GM23338 (cell line): ENCODE measurements at regions not wholly inside any gene's neighbourhood (a gene's known extent, or its start where the extent isn't known, plus 50 kb on each side); places are given as distances from the start of the nearest gene placed in this dataset.

Experiments
- ATAC-seq: fragments of 200-7000 bp; cut with Tn5 transposase; 3 replicates; pipeline ENCODE4 v1.9.1; 2020
- DNase-seq: peaks from one replicate; pipeline ENCODE4 v3.0.0-alpha.2; 2015; ENCODE audit warnings: low spot score
- H2AFZ ChIP-seq: fragments of 200-600 bp; sonication (generic); 2 replicates; pipeline ENCODE4 v1.8.0; 2016; ENCODE audit warnings: antibody characterized with exemption, mild to moderate bottlenecking, moderate library complexity
- H3F3A ChIP-seq: fragments of 200-600 bp; sonication (generic); replicated peaks from 2 replicates; pipeline ENCODE4 v1.8.0; 2017; ENCODE audit warnings: antibody characterized with exemption, mixed run types, low read depth
- H3K27ac ChIP-seq: fragments of 200-600 bp; sonication (generic); 2 replicates; pipeline ENCODE4 v1.6.1; 2016; ENCODE audit warnings: low read depth
- H3K27me3 ChIP-seq: fragments of 200-600 bp; sonication (generic); 2 replicates; pipeline ENCODE4 v1.8.0; 2016; ENCODE audit warnings: mild to moderate bottlenecking, mixed run types, moderate library complexity; ENCODE audit not compliant: insufficient read depth
- H3K36me3 ChIP-seq: fragments of 200-600 bp; sonication (generic); 2 replicates; pipeline ENCODE4 v1.8.0; 2016; ENCODE audit warnings: mild to moderate bottlenecking; ENCODE audit not compliant: insufficient read depth
- H3K4me1 ChIP-seq: fragments of 200-600 bp; sonication (generic); 2 replicates; pipeline ENCODE4 v1.8.0; 2016; ENCODE audit warnings: mild to moderate bottlenecking, moderate library complexity; ENCODE audit not compliant: insufficient read depth
- H3K4me2 ChIP-seq: fragments of 200-600 bp; sonication (generic); 2 replicates; pipeline ENCODE4 v1.7.1; 2017; ENCODE audit warnings: mixed run types
- H3K4me3 ChIP-seq: fragments of 200-600 bp; sonication (generic); 2 replicates; pipeline ENCODE4 v1.6.1; 2016; ENCODE audit warnings: mixed run types
- H3K79me2 ChIP-seq: fragments of 200-600 bp; sonication (generic); replicated peaks from 2 replicates; pipeline ENCODE4 v1.8.0; 2017; ENCODE audit warnings: mild to moderate bottlenecking; ENCODE audit not compliant: insufficient read depth
- H3K9me2 ChIP-seq: fragments of 200-600 bp; sonication (generic); 2 replicates; pipeline ENCODE4 v1.8.0; 2017; ENCODE audit not compliant: insufficient read depth
- H4K20me1 ChIP-seq: fragments of 200-600 bp; sonication (generic); replicated peaks from 2 replicates; pipeline ENCODE4 v1.8.0; 2017; ENCODE audit warnings: mild to moderate bottlenecking; ENCODE audit not compliant: insufficient read depth
- H3K27ac Mint-ChIP-seq: 2 replicates; pipeline ENCODE4 v1.8.0; 2020; ENCODE audit warnings: inconsistent platforms, mild to moderate bottlenecking, moderate library complexity, mixed read lengths
- H3K27me3 Mint-ChIP-seq: 3 replicates; pipeline ENCODE4 v1.8.0; 2022; ENCODE audit warnings: low read depth, mild to moderate bottlenecking, moderate library complexity, mixed read lengths, inconsistent platforms; ENCODE audit not compliant: insufficient read depth, poor library complexity
- H3K36me3 Mint-ChIP-seq: 3 replicates; pipeline ENCODE4 v1.8.0; 2021; ENCODE audit warnings: low read depth, mild to moderate bottlenecking, inconsistent platforms, moderate library complexity, mixed read lengths
- H3K4me1 Mint-ChIP-seq: 3 replicates; pipeline ENCODE4 v1.8.0; 2020; ENCODE audit warnings: mild to moderate bottlenecking, inconsistent platforms, mixed read lengths
- H3K4me3 Mint-ChIP-seq: 3 replicates; pipeline ENCODE4 v1.8.0; 2021; ENCODE audit warnings: moderate library complexity, mild to moderate bottlenecking, inconsistent platforms, mixed read lengths
- H3K9me3 Mint-ChIP-seq: 3 replicates; pipeline ENCODE4 v1.8.0; 2020; ENCODE audit warnings: moderate library complexity, mild to moderate bottlenecking, inconsistent platforms, mixed read lengths
- JUNB ChIP-seq: IDR thresholded peaks from one replicate; pipeline ENCODE4 v1.6.1; 2016; ENCODE audit warnings: antibody characterized with exemption; ENCODE audit not compliant: unreplicated experiment
- NANOG ChIP-seq: IDR thresholded peaks from 2 replicates; pipeline ENCODE4 v1.6.1; 2016; ENCODE audit warnings: antibody characterized with exemption, borderline replicate concordance
- STAT1 ChIP-seq: IDR thresholded peaks from one replicate; pipeline ENCODE4 v1.6.1; 2016; ENCODE audit warnings: antibody characterized with exemption; ENCODE audit not compliant: unreplicated experiment
- TF ChIP-seq, protein P1 (sequence below): fragments of 250-450 bp; sonication (Bioruptor Pico); IDR thresholded peaks from 2 replicates; pipeline ENCODE4 v1.5.0; 2020; ENCODE audit warnings: mild to moderate bottlenecking, moderate library complexity
- TF ChIP-seq, protein P2 (sequence below): IDR thresholded peaks from 2 replicates; pipeline ENCODE4 v1.6.1; 2016; ENCODE audit warnings: antibody characterized with exemption

DNA sequence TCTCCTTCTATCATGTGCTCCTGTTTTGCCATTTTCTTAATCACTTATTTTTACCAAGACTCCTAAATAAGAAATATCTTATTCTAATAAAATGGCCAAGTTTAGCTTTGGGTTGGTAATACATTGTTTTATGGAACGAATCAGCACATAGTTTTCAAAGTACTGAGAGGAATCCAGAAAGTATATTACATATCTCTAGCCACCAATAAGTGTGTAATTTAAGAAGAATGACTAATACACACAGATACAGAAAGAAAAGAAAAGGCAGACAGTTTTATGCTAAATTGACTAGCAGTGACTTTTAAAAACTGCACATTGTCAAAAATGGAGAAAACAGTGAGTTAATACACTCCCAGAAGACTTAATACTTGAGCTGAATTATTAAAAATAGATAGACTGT, 167.0 kb upstream of the IL15 start:
- H3K4me1 Mint-ChIP-seq, result no peaks in the 10 kb centered on the region
- H3K36me3 Mint-ChIP-seq, result no peaks in the 10 kb centered on the region
- H3K27ac Mint-ChIP-seq, result no peak overlapping the region; the same call in 1 of the 2 replicates
- no peak overlapping the region for H3K4me2 ChIP-seq
- no peak overlapping the region for H3K4me3 ChIP-seq
- H3K4me3 Mint-ChIP-seq, result no peak overlapping the region
- no peaks in the 10 kb centered on the region for H3K27me3 Mint-ChIP-seq
- no peak overlapping the region for H3K27ac ChIP-seq
- no peak overlapping the region for H2AFZ ChIP-seq
- no peaks in the 10 kb centered on the region for H3K9me3 Mint-ChIP-seq
- H3K4me1 ChIP-seq, result no peaks in the 10 kb centered on the region
- DNase-seq, result no peak
- peaks cover 4% of the 10 kb centered on the region for H3K9me2 ChIP-seq
- no peaks in the 10 kb centered on the region for H3K36me3 ChIP-seq
- no peaks in the 10 kb centered on the region for H3F3A ChIP-seq
- no peaks in the 10 kb centered on the region for H3K27me3 ChIP-seq
- ATAC-seq, result no peak
- no peaks in the 10 kb centered on the region for H4K20me1 ChIP-seq
- TF ChIP-seq, protein P1, sequence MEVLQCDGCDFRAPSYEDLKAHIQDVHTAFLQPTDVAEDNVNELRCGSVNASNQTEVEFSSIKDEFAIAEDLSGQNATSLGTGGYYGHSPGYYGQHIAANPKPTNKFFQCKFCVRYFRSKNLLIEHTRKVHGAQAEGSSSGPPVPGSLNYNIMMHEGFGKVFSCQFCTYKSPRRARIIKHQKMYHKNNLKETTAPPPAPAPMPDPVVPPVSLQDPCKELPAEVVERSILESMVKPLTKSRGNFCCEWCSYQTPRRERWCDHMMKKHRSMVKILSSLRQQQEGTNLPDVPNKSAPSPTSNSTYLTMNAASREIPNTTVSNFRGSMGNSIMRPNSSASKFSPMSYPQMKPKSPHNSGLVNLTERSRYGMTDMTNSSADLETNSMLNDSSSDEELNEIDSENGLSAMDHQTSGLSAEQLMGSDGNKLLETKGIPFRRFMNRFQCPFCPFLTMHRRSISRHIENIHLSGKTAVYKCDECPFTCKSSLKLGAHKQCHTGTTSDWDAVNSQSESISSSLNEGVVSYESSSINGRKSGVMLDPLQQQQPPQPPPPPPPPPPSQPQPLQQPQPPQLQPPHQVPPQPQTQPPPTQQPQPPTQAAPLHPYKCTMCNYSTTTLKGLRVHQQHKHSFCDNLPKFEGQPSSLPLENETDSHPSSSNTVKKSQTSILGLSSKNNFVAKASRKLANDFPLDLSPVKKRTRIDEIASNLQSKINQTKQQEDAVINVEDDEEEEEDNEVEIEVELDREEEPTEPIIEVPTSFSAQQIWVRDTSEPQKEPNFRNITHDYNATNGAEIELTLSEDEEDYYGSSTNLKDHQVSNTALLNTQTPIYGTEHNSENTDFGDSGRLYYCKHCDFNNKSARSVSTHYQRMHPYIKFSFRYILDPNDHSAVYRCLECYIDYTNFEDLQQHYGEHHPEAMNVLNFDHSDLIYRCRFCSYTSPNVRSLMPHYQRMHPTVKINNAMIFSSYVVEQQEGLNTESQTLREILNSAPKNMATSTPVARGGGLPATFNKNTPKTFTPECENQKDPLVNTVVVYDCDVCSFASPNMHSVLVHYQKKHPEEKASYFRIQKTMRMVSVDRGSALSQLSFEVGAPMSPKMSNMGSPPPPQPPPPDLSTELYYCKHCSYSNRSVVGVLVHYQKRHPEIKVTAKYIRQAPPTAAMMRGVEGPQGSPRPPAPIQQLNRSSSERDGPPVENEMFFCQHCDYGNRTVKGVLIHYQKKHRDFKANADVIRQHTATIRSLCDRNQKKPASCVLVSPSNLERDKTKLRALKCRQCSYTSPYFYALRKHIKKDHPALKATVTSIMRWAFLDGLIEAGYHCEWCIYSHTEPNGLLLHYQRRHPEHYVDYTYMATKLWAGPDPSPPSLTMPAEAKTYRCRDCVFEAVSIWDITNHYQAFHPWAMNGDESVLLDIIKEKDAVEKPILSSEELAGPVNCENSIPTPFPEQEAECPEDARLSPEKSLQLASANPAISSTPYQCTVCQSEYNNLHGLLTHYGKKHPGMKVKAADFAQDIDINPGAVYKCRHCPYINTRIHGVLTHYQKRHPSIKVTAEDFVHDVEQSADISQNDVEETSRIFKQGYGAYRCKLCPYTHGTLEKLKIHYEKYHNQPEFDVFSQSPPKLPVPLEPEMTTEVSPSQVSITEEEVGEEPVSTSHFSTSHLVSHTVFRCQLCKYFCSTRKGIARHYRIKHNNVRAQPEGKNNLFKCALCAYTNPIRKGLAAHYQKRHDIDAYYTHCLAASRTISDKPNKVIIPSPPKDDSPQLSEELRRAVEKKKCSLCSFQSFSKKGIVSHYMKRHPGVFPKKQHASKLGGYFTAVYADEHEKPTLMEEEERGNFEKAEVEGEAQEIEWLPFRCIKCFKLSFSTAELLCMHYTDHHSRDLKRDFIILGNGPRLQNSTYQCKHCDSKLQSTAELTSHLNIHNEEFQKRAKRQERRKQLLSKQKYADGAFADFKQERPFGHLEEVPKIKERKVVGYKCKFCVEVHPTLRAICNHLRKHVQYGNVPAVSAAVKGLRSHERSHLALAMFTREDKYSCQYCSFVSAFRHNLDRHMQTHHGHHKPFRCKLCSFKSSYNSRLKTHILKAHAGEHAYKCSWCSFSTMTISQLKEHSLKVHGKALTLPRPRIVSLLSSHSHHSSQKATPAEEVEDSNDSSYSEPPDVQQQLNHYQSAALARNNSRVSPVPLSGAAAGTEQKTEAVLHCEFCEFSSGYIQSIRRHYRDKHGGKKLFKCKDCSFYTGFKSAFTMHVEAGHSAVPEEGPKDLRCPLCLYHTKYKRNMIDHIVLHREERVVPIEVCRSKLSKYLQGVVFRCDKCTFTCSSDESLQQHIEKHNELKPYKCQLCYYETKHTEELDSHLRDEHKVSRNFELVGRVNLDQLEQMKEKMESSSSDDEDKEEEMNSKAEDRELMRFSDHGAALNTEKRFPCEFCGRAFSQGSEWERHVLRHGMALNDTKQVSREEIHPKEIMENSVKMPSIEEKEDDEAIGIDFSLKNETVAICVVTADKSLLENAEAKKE (CRISPR knock-in tag), result no peak
- no peak for TF ChIP-seq NANOG
- no peak for TF ChIP-seq JUNB
- no peak for TF ChIP-seq STAT1
- TF ChIP-seq, protein P2, sequence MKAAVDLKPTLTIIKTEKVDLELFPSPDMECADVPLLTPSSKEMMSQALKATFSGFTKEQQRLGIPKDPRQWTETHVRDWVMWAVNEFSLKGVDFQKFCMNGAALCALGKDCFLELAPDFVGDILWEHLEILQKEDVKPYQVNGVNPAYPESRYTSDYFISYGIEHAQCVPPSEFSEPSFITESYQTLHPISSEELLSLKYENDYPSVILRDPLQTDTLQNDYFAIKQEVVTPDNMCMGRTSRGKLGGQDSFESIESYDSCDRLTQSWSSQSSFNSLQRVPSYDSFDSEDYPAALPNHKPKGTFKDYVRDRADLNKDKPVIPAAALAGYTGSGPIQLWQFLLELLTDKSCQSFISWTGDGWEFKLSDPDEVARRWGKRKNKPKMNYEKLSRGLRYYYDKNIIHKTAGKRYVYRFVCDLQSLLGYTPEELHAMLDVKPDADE, result no peak
- H3K79me2 ChIP-seq, result no peaks in the 10 kb centered on the region

DNA sequence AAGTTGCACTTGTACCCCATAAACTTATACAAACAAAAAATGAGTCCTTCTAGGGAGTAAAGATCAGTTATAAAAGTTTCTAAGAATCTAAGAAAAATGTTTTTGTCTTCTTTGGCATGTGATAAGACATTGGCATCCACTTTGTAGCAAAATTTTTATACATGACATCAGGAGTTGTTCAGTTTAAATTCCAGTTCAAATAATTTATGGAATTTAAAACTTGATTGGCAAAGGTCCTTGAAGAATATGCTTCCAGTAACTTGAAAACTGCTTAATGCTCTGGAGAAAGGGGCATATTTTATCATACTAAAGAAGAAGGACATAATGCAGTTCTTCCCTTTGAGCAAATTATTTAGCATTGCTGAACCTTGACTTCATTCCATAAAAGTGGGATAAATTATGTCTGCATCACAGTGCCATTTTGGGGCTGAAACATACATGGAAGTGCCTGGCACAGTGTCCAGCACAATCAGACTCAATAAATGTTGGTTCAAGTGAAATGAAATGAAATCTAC, 163.3 kb upstream of the IL15 start:
- no peaks in the 10 kb centered on the region for H3K36me3 ChIP-seq
- H3K4me2 ChIP-seq, result no peak overlapping the region
- H3K4me3 ChIP-seq, result no peak overlapping the region
- H3K27ac Mint-ChIP-seq, result no peak overlapping the region
- no peaks in the 10 kb centered on the region for H3K9me3 Mint-ChIP-seq
- no peaks in the 10 kb centered on the region for H3K4me1 Mint-ChIP-seq
- no peaks in the 10 kb centered on the region for H4K20me1 ChIP-seq
- no peaks in the 10 kb centered on the region for H3K27me3 ChIP-seq
- H2AFZ ChIP-seq, result no peak overlapping the region
- ATAC-seq (no peak), DNase-seq (no peak)
- H3K27ac ChIP-seq, result no peak overlapping the region
- no peaks in the 10 kb centered on the region; the same call in 1 of the 2 replicates for H3K9me2 ChIP-seq
- H3K79me2 ChIP-seq, result no peaks in the 10 kb centered on the region
- H3K36me3 Mint-ChIP-seq, result no peaks in the 10 kb centered on the region
- no peaks in the 10 kb centered on the region for H3K27me3 Mint-ChIP-seq
- no peaks in the 10 kb centered on the region for H3K4me1 ChIP-seq
- H3K4me3 Mint-ChIP-seq, result no peak overlapping the region
- H3F3A ChIP-seq, result no peaks in the 10 kb centered on the region
- TF ChIP-seq, protein P2, result no peak
- TF ChIP-seq NANOG (no peak), STAT1 (no peak)
